ENCODE measurements at regions not wholly inside any gene's neighbourhood (a gene's known extent, or its start where the extent isn't known, plus 50 kb on each side); places are given as distances from the start of the nearest gene placed in this dataset.

DNA sequence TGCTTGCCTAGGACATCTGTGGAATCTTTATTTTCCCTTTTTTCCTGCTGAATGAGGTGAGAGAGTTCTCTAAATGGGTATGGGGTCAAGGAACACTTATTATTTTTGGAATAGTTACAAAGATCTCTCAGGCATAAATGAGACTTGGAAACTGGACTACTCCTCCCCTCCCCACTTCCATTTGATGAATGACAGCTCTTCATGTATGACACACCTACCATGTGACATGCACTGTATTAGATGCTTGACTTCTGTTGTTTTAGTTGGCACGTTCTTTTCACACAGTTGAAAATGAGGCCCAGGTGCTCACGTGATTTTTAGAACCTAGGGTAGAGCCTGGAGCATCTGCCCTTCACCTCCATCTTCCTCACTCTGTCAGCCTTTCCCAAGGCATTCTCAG lies 62.4 kb downstream of the VCPKMT start:
- intact Hi-C loops (cut with DNase I), result no loop called here
- DNase-seq (ENCODE audit: low spot score), result no peak

DNA sequence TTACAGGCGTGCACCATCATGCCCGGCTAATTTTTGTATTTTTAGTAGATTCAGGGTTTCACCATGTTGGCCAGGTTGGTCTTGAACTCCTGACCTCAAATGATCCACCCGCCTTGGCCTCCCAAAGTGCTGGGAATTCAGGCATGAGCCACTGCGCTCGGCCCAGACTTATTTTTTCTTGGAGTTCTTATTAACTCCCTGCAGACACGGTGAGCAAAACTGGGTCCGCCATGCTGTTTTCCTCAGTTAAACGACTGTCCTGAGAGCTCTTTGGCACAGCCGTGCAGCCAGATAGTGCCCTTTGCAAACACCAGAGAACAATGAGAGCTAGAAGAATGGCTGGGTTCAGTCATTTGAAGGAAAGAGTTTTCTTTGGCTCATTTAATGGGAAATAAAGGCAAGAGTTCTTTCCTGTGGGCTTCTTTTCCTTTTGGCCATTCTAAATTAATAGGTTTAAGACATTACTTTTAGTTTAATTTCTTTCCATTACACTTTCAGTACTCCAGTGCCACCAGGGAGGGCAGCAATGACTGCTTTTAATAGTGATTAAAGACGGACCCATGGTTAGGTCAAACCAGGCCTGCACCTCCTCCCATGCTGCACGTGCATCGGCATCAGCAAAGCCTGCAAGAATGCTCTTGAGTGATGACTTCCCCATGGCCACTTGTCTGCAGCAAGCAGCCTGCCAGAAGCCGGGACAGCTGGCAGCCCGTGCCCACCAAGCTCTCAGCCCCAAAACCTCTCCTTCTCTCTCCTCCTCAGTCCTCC lies 60.7 kb downstream of the VCPKMT start:
- Histone ChIP-seq H3K27ac (peak overlapping the region in 1 of 2 donors; percentile 48), H3K4me1 (replicated peaks) (peaks cover 7% of the 10 kb centered on the region), H3K9me3 (no peaks in the 10 kb centered on the region), H3K27me3 (replicated peaks; ENCODE audit: insufficient read depth) (no peaks in the 10 kb centered on the region), H3K4me3 (no peak overlapping the region), H3K36me3 (no peaks in the 10 kb centered on the region)
- no peak for DNase-seq (ENCODE audit: low spot score)
- WGBS, result 76% methylated on average over 14 of the region's 14 CpGs
- intact Hi-C loops (cut with DNase I), result no loop called here
- TF ChIP-seq, protein P1, sequence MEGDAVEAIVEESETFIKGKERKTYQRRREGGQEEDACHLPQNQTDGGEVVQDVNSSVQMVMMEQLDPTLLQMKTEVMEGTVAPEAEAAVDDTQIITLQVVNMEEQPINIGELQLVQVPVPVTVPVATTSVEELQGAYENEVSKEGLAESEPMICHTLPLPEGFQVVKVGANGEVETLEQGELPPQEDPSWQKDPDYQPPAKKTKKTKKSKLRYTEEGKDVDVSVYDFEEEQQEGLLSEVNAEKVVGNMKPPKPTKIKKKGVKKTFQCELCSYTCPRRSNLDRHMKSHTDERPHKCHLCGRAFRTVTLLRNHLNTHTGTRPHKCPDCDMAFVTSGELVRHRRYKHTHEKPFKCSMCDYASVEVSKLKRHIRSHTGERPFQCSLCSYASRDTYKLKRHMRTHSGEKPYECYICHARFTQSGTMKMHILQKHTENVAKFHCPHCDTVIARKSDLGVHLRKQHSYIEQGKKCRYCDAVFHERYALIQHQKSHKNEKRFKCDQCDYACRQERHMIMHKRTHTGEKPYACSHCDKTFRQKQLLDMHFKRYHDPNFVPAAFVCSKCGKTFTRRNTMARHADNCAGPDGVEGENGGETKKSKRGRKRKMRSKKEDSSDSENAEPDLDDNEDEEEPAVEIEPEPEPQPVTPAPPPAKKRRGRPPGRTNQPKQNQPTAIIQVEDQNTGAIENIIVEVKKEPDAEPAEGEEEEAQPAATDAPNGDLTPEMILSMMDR (IDR thresholded peaks at IDR 0.05), result no peak
- TF ChIP-seq POLR2AphosphoS5 (IDR thresholded peaks at IDR 0.05), result peak; percentile 12

More for the DNA sequence above, 62.4 kb downstream of the VCPKMT start:
- WGBS, result 95% methylated on average over 2 of the region's 2 CpGs
- H3K27me3 ChIP-seq (replicated peaks; ENCODE audit: insufficient read depth), result no peaks in the 10 kb centered on the region
- TF ChIP-seq POLR2A (IDR thresholded peaks at IDR 0.05) (no peak), POLR2AphosphoS5 (IDR thresholded peaks at IDR 0.05) (no peak)
- TF ChIP-seq, protein P1 (IDR thresholded peaks at IDR 0.05), result no peak
- no peaks in the 10 kb centered on the region for H3K9me3 ChIP-seq
- no peak overlapping the region for H3K27ac ChIP-seq
- H3K4me3 ChIP-seq, result no peak overlapping the region
- no peaks in the 10 kb centered on the region for H3K4me1 ChIP-seq (replicated peaks)
- H3K36me3 ChIP-seq, result no peaks in the 10 kb centered on the region

DNA sequence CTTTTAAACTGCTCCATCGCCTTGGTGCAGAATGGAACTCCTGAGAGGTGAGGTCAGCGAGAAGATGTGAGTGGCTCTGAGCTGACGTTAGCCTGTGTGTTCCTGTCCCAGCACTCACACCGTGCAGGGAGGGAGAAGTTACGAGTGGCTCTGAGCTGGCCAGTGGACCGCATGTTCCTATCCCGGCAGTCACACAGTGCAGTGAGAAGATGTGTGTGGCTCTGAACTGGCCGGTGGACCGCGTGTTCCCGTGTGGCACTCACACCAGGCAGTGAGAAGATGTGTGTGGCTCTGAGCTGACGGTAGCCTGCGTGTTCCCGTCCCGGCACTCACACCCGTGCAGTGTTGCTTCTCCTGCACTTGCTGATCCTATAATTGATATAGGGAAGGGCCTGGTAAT lies 59.9 kb downstream of the VCPKMT start:
- no peak for DNase-seq (ENCODE audit: low spot score)
- 80% methylated on average over 16 of the region's 16 CpGs for WGBS
- Histone ChIP-seq H3K9me3 (no peaks in the 10 kb centered on the region), H3K4me1 (replicated peaks) (peaks cover 9% of the 10 kb centered on the region), H3K4me3 (no peak overlapping the region), H3K27ac (no peak overlapping the region), H3K36me3 (no peaks in the 10 kb centered on the region), H3K27me3 (replicated peaks; ENCODE audit: insufficient read depth) (no peaks in the 10 kb centered on the region)
- intact Hi-C loops (cut with DNase I), result no loop called here
- TF ChIP-seq POLR2AphosphoS5 (IDR thresholded peaks at IDR 0.05) (no peak), POLR2A (IDR thresholded peaks at IDR 0.05) (no peak)
- TF ChIP-seq, protein P1 (IDR thresholded peaks at IDR 0.05), result no peak

DNA sequence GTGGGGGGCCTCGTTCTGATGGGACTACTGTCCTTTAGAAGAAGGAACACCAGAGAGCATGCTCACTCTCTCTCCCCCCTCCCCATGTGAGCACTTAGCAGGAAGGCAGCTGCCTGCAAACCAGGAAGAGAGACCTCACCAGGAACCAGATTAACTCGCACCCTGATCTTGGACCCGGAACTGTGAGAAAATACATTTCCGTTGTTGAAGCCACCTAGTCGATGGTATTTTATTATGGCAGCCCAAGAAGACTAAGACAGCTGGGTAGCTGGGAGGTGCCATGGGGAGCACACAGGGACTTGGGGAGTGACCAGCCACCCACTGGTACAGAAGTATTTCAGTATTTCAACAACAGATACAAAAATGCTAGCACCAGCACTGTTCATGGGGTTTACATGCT lies 59.0 kb downstream of the VCPKMT start:
- 84% methylated on average over 5 of the region's 5 CpGs for WGBS
- TF ChIP-seq POLR2AphosphoS5 (IDR thresholded peaks at IDR 0.05) (no peak), POLR2A (IDR thresholded peaks at IDR 0.05) (no peak)
- TF ChIP-seq, protein P1 (IDR thresholded peaks at IDR 0.05), result no peak
- peaks cover 12% of the 10 kb centered on the region for H3K4me1 ChIP-seq (replicated peaks)
- DNase-seq (ENCODE audit: low spot score), result no peak
- intact Hi-C loops (cut with DNase I), result no loop called here
- H3K9me3 ChIP-seq, result no peaks in the 10 kb centered on the region
- no peak overlapping the region for H3K4me3 ChIP-seq
- no peak overlapping the region for H3K27ac ChIP-seq
- H3K27me3 ChIP-seq (replicated peaks; ENCODE audit: insufficient read depth), result no peaks in the 10 kb centered on the region
- H3K36me3 ChIP-seq, result no peaks in the 10 kb centered on the region

DNA sequence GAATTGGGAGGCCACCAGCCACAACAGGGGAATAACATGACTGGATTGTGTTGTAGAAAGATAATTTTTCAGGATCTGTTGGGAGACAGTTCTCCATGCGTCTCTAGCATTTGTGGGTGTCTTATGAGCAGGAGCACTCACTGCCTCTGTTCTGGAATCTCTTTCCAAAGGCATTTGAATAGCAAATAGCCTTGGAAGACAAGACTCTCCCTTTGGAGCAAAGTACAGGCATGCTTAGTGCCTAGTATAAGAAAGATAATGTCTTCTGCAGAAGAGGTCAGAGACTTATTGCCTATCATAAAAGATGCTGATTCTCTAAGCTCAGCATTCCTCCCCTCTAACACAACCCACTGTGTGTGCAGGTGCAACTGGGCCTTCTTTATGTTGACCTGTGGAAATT lies 58.3 kb downstream of the VCPKMT start:
- Histone ChIP-seq H3K4me1 (replicated peaks) (peaks cover 12% of the 10 kb centered on the region), H3K36me3 (no peaks in the 10 kb centered on the region), H3K9me3 (no peaks in the 10 kb centered on the region), H3K27me3 (replicated peaks; ENCODE audit: insufficient read depth) (no peaks in the 10 kb centered on the region), H3K4me3 (no peak overlapping the region), H3K27ac (no peak overlapping the region)
- 95% methylated on average over 1 of the region's 1 CpG for WGBS
- DNase-seq (ENCODE audit: low spot score), result no peak
- TF ChIP-seq, protein P1 (IDR thresholded peaks at IDR 0.05), result no peak
- TF ChIP-seq POLR2AphosphoS5 (IDR thresholded peaks at IDR 0.05) (no peak), POLR2A (IDR thresholded peaks at IDR 0.05) (no peak)
- intact Hi-C loops (cut with DNase I), result no loop called here

Data from prostate gland (tissue), 2 donors.